ENCODE measurements at regions not wholly inside any gene's neighbourhood (a gene's known extent, or its start where the extent isn't known, plus 50 kb on each side); places are given as distances from the start of the nearest gene placed in this dataset.

- Histone ChIP-seq H3K27me3 (no peaks in the 10 kb centered on the region), H3K4me3 (no peak overlapping the region), H3K36me3 (no peaks in the 10 kb centered on the region), H3K9me3 (no peaks in the 10 kb centered on the region), H3K27ac (no peak overlapping the region), H3K4me1 (no peaks in the 10 kb centered on the region)
- TF ChIP-seq, protein P1, sequence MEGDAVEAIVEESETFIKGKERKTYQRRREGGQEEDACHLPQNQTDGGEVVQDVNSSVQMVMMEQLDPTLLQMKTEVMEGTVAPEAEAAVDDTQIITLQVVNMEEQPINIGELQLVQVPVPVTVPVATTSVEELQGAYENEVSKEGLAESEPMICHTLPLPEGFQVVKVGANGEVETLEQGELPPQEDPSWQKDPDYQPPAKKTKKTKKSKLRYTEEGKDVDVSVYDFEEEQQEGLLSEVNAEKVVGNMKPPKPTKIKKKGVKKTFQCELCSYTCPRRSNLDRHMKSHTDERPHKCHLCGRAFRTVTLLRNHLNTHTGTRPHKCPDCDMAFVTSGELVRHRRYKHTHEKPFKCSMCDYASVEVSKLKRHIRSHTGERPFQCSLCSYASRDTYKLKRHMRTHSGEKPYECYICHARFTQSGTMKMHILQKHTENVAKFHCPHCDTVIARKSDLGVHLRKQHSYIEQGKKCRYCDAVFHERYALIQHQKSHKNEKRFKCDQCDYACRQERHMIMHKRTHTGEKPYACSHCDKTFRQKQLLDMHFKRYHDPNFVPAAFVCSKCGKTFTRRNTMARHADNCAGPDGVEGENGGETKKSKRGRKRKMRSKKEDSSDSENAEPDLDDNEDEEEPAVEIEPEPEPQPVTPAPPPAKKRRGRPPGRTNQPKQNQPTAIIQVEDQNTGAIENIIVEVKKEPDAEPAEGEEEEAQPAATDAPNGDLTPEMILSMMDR (IDR thresholded peaks at IDR 0.05): no peak
- DNase-seq (ENCODE audit: low spot score in 2 of 2): no peak
- intact Hi-C loops (cut with DNase I): no loop called here
Measured at GRCh38 chr7:153496257-153496656, 555.9 kb upstream of the DPP6 start.

- Histone ChIP-seq H3K36me3 (no peaks in the 10 kb centered on the region), H3K27ac (no peak overlapping the region), H3K4me3 (no peak overlapping the region), H3K4me1 (no peaks in the 10 kb centered on the region), H3K9me3 (no peaks in the 10 kb centered on the region), H3K27me3 (no peaks in the 10 kb centered on the region)
- no peak for DNase-seq (ENCODE audit: low spot score in 2 of 2)
- TF ChIP-seq, protein P1 (IDR thresholded peaks at IDR 0.05): no peak
- intact Hi-C loops (cut with DNase I): no loop called here
Measured at GRCh38 chr7:153503093-153503492, 549.1 kb upstream of the DPP6 start.

- TF ChIP-seq, protein P1 (IDR thresholded peaks at IDR 0.05): no peak
- no peak for DNase-seq (ENCODE audit: low spot score in 2 of 2)
- Histone ChIP-seq H3K36me3 (no peaks in the 10 kb centered on the region), H3K9me3 (no peaks in the 10 kb centered on the region), H3K27ac (no peak overlapping the region), H3K27me3 (no peaks in the 10 kb centered on the region), H3K4me1 (no peaks in the 10 kb centered on the region), H3K4me3 (no peak overlapping the region)
- intact Hi-C loops (cut with DNase I): no loop called here
Measured at GRCh38 chr7:153504288-153505075, 547.7 kb upstream of the DPP6 start.

DNA sequence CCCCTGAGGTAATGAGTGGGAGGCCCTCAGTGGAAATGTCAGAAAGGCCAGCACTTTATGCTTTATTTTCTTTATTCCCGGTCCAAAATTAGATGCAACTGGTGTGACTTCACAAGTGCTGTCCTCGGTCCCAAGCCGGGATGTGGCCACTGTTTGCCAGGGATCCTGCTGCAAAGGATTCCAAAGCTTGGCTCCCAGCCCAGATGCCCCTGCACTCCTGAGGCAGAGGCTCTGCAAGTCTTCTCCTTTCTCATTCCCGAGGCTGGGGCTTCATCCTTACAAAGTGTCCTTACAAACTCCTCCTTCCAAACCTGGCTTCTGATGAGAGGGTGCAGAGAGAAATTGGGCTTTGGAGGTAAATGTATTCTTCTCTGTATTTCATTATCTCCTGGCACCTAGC is 544.3 kb upstream of the DPP6 start:
- TF ChIP-seq, protein P1 (IDR thresholded peaks at IDR 0.05): no peak
- intact Hi-C loops (cut with DNase I): no loop called here
- Histone ChIP-seq H3K4me3 (no peak overlapping the region), H3K27me3 (no peaks in the 10 kb centered on the region), H3K36me3 (no peaks in the 10 kb centered on the region), H3K27ac (no peak overlapping the region), H3K9me3 (no peaks in the 10 kb centered on the region), H3K4me1 (no peaks in the 10 kb centered on the region)
- no peak for DNase-seq (ENCODE audit: low spot score in 2 of 2)

- Histone ChIP-seq H3K27me3 (no peaks in the 10 kb centered on the region), H3K9me3 (no peaks in the 10 kb centered on the region), H3K27ac (no peak overlapping the region), H3K4me3 (no peak overlapping the region), H3K4me1 (no peaks in the 10 kb centered on the region), H3K36me3 (no peaks in the 10 kb centered on the region)
- no peak for DNase-seq (ENCODE audit: low spot score in 2 of 2)
- TF ChIP-seq, protein P1 (IDR thresholded peaks at IDR 0.05): no peak
- intact Hi-C loops (cut with DNase I): no loop called here
Measured at GRCh38 chr7:153509768-153510167, 542.4 kb upstream of the DPP6 start.
